Peyer's patch (tissue), 4 donors: ENCODE measurements at regions not wholly inside any gene's neighbourhood (a gene's known extent, or its start where the extent isn't known, plus 50 kb on each side); places are given as distances from the start of the nearest gene placed in this dataset.

Experiments used
- POLR2A ChIP-seq, 2 donors: fragments of 450-650 bp; IDR thresholded peaks; one replicate each; pipeline ENCODE4 v1.5.1; 2017; ENCODE audit warnings: antibody characterized with exemption in 2 of 2, mild to moderate bottlenecking in 2 of 2, moderate library complexity in 2 of 2
- TF ChIP-seq, protein P1 (sequence below), 6 experiments: fragments of 450-650 bp in 4 of 6; fragments of 200-600 bp in 2 of 6; sonication (generic) in 1 of 6; IDR thresholded peaks; one replicate each; pipeline ENCODE4 v1.5.1; 2017 to 2019; ENCODE audit warnings: antibody characterized with exemption in 6 of 6, mild to moderate bottlenecking in 3 of 6, moderate library complexity in 1 of 6

DNA sequence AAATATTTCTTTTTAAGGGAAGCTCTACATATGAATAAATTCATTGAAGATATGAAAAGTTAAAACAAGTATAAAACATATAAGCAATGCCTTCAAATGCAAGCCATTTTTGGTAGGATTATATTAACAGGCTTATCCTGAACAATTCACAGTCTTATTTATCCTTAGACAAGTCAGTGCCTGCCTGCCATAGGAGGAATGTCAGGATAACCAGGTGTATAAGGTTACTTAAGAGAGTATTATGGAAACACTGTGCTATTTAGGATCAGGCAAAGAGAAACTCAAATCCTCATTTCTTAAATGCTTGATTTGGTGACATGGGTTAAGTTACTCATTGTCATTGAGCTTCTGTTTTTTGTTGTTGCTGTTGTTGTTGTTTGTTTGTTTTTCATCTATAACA is 2029.9 kb upstream of the AGA start:
- TF ChIP-seq, protein P1, sequence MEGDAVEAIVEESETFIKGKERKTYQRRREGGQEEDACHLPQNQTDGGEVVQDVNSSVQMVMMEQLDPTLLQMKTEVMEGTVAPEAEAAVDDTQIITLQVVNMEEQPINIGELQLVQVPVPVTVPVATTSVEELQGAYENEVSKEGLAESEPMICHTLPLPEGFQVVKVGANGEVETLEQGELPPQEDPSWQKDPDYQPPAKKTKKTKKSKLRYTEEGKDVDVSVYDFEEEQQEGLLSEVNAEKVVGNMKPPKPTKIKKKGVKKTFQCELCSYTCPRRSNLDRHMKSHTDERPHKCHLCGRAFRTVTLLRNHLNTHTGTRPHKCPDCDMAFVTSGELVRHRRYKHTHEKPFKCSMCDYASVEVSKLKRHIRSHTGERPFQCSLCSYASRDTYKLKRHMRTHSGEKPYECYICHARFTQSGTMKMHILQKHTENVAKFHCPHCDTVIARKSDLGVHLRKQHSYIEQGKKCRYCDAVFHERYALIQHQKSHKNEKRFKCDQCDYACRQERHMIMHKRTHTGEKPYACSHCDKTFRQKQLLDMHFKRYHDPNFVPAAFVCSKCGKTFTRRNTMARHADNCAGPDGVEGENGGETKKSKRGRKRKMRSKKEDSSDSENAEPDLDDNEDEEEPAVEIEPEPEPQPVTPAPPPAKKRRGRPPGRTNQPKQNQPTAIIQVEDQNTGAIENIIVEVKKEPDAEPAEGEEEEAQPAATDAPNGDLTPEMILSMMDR (IDR thresholded peaks at IDR 0.05), result no peak
- TF ChIP-seq POLR2A (IDR thresholded peaks at IDR 0.05), result no peak
